K562 (cell line): ENCODE measurements at regions not wholly inside any gene's neighbourhood (a gene's known extent, or its start where the extent isn't known, plus 50 kb on each side); places are given as distances from the start of the nearest gene placed in this dataset.

Experiments
- ATAC-seq: fragments of 200-7000 bp; cut with Tn5 transposase; 3 replicates; pipeline ENCODE4 v1.9.1; 2020; ENCODE audit warnings: moderate library complexity
- BruUV-seq: library from RNA; stranded (reverse); fragments of 400-500 nt; replicated peaks from 2 replicates; lab custom pipeline; 2021; lab: Mats Ljungman, UMichigan
- CTCF ChIA-PET: fragments of 300-600 bp; formaldehyde crosslinking; extraction: SDS; loops from one replicate; lab custom pipeline; 2021; ENCODE audit warnings: low intra/inter-chr PET ratio; lab: Yijun Ruan, JAX
- POLR2A ChIA-PET: fragments of 300-600, 350-650 bp; sonication (Branson Sonifier 250); formaldehyde crosslinking; extraction: SDS; loops from one replicate; lab custom pipeline; 2021; ENCODE audit warnings: antibody characterized with exemption, inconsistent platforms; lab: Yijun Ruan, JAX
- DNase-seq, 4 experiments: peaks; one replicate each; pipeline versions ENCODE4 v3.0.0 to v3.0.0-alpha.2; 2011 to 2018; ENCODE audit warnings: low spot score in 3 of 4, mixed read lengths in 3 of 4; ENCODE audit errors: extremely low read depth in 1 of 4
- FAIRE-seq: peaks from 2 replicates; lab custom pipeline; 2011; peaks lifted over from hg19 to GRCh38; lab: Jason Lieb, UNC
- H2AFZ ChIP-seq: 2 replicates; pipeline ENCODE4 v1.6.0; 2011; ENCODE audit warnings: low read depth, low read length, control low read depth, inconsistent platforms
- H3K27ac ChIP-seq: fragments of 200-600 bp; 3 replicates; pipeline ENCODE4 v1.8.0; 2011; ENCODE audit warnings: low read depth, mild to moderate bottlenecking, control low read depth, inconsistent platforms, low read length, moderate library complexity, mixed read lengths; ENCODE audit errors: extremely low read depth
- H3K27me3 ChIP-seq, 2 experiments: fragments of 300-600 bp in 1 of 2; 2 replicates in 1 of 2; 3 replicates in 1 of 2; pipeline versions ENCODE4 v1.6.0 to v1.8.0; 2011; ENCODE audit warnings: inconsistent platforms in 2 of 2, low read length in 2 of 2, mild to moderate bottlenecking in 1 of 2, mixed read lengths in 1 of 2, moderate library complexity in 1 of 2; ENCODE audit not compliant: control insufficient read depth in 2 of 2, insufficient read depth in 2 of 2
- H3K36me3 ChIP-seq: fragments of 300-600 bp; 3 replicates; pipeline ENCODE4 v1.8.0; 2011; ENCODE audit warnings: mild to moderate bottlenecking, low read length, inconsistent platforms; ENCODE audit not compliant: control insufficient read depth, insufficient read depth
- H3K4me1 ChIP-seq, 2 experiments: fragments of 200-600 bp in 1 of 2; replicated peaks in 1 of 2; 2 replicates in 1 of 2; 3 replicates in 1 of 2; pipeline versions ENCODE4 v1.5.1 to v1.8.0; 2011; ENCODE audit warnings: inconsistent platforms in 2 of 2, low read length in 2 of 2, mild to moderate bottlenecking in 1 of 2, mixed read lengths in 1 of 2, moderate library complexity in 1 of 2; ENCODE audit not compliant: control insufficient read depth in 2 of 2, insufficient read depth in 2 of 2
- H3K4me2 ChIP-seq: 2 replicates; pipeline ENCODE4 v1.6.1; 2011; ENCODE audit warnings: low read length, control low read depth, inconsistent platforms, mixed read lengths; ENCODE audit not compliant: insufficient read depth
- H3K4me3 ChIP-seq: fragments of 200-600 bp; sonication (generic), shearing (Covaris generic); 2 replicates; pipeline ENCODE4 v1.5.1; 2016; ENCODE audit warnings: control low read depth, inconsistent platforms
- H3K79me2 ChIP-seq: fragments of 200-600 bp; 3 replicates; pipeline ENCODE4 v1.8.0; 2011; ENCODE audit warnings: low read length, inconsistent platforms; ENCODE audit not compliant: control insufficient read depth, insufficient read depth
- H3K9ac ChIP-seq, 2 experiments: 2 replicates each; pipeline versions ENCODE4 v1.6.0 to v1.6.1; 2011; ENCODE audit warnings: low read depth in 2 of 2, low read length in 2 of 2, control low read depth in 1 of 2, inconsistent platforms in 1 of 2, mild to moderate bottlenecking in 1 of 2, mixed read lengths in 1 of 2; ENCODE audit not compliant: insufficient read depth in 1 of 2
- H3K9me1 ChIP-seq: one replicate; pipeline ENCODE4 v1.6.0; 2011; ENCODE audit warnings: inconsistent platforms, mild to moderate bottlenecking, low read length, moderate library complexity; ENCODE audit not compliant: control insufficient read depth, insufficient read depth
- H3K9me3 ChIP-seq: replicated peaks from 2 replicates; pipeline ENCODE4 v1.5.1; 2011; ENCODE audit warnings: low read depth, low read length, inconsistent platforms; ENCODE audit not compliant: control insufficient read depth, insufficient read depth
- H4K20me1 ChIP-seq: replicated peaks from 2 replicates; pipeline ENCODE4 v1.6.1; 2011; ENCODE audit warnings: low read length, inconsistent platforms, mixed read lengths; ENCODE audit not compliant: control insufficient read depth, insufficient read depth
- CBFA2T2 ChIP-seq: fragments of 450-650 bp; conservative IDR thresholded peaks from 2 replicates; pipeline ENCODE4 v1.6.1; 2017; ENCODE audit warnings: mild to moderate bottlenecking
- CXXC5 ChIP-seq: fragments of 250-450 bp; sonication (Bioruptor Pico); IDR thresholded peaks from 2 replicates; pipeline ENCODE4 v1.8.0; 2022; ENCODE audit warnings: inconsistent platforms, mild to moderate bottlenecking, moderate library complexity
- DNMT1 ChIP-seq: fragments of 450-650 bp; IDR thresholded peaks from 2 replicates; pipeline ENCODE4 v1.6.1; 2016; ENCODE audit warnings: antibody characterized with exemption, mild to moderate bottlenecking
- FOXA1 ChIP-seq: fragments of 450-650 bp; IDR thresholded peaks from 2 replicates; pipeline ENCODE4 v1.6.1; 2016; ENCODE audit warnings: mild to moderate bottlenecking, borderline replicate concordance
- HDGF ChIP-seq: fragments of 450-650 bp; IDR thresholded peaks from 2 replicates; pipeline ENCODE4 v1.6.1; 2016
- NELFE ChIP-seq: IDR thresholded peaks from 2 replicates; pipeline ENCODE4 v1.6.1; 2011; ENCODE audit warnings: mild to moderate bottlenecking; ENCODE audit not compliant: insufficient read depth, insufficient read length
- NRF1 ChIP-seq, 2 experiments: fragments of 450-650 bp; IDR thresholded peaks in 1 of 2; conservative IDR thresholded peaks in 1 of 2; 2 replicates each; pipeline ENCODE4 v1.6.1; 2014; ENCODE audit warnings: mild to moderate bottlenecking in 2 of 2
- PYGO2 ChIP-seq: fragments of 450-650 bp; IDR thresholded peaks from 2 replicates; pipeline ENCODE4 v1.6.1; 2016; ENCODE audit warnings: mild to moderate bottlenecking, missing genetic modification characterization, moderate library complexity, missing compliant biosample characterization
- SREBF2 ChIP-seq: sonication (generic); formaldehyde crosslinking; IDR thresholded peaks from 2 replicates; pipeline ENCODE4 v1.4.0; 2020; ENCODE audit warnings: mild to moderate bottlenecking, missing genetic modification reagents
- TAF9B ChIP-seq: fragments of 450-650 bp; IDR thresholded peaks from 2 replicates; pipeline ENCODE4 v1.6.1; 2018; ENCODE audit warnings: mild to moderate bottlenecking; ENCODE audit not compliant: partially characterized antibody
- TCF7 ChIP-seq: sonication (generic); IDR thresholded peaks from 2 replicates; pipeline ENCODE4 v1.6.1; 2016; ENCODE audit warnings: antibody characterized with exemption, borderline replicate concordance
- ZSCAN32 ChIP-seq: fragments of 450-650 bp; formaldehyde crosslinking; IDR thresholded peaks from 2 replicates; pipeline ENCODE4 v1.4.0; 2020; ENCODE audit warnings: mild to moderate bottlenecking, moderate library complexity
- ZZZ3 ChIP-seq: fragments of 450-650 bp; IDR thresholded peaks from 2 replicates; pipeline ENCODE4 v1.6.1; 2016; ENCODE audit warnings: antibody characterized with exemption, mild to moderate bottlenecking, moderate library complexity
- WGBS: fragments of 100-300 bp; shearing (Covaris generic); methylation state at CpG from one replicate; pipeline ENCODE4 v1.1.6; 2016; ENCODE audit warnings: low coverage, mixed read lengths; ENCODE audit not compliant: insufficient coverage; ENCODE audit errors: missing lambda C conversion rate; 5-methylcytosine and 5-hydroxymethylcytosine counted together
- in situ Hi-C: fragments of 300-500 bp; cut with MboI; formaldehyde crosslinking; loops from 4 replicates; pipeline ENCODE4 v1.15.0; 2018; ENCODE audit warnings: inconsistent platforms, mixed read lengths
- intact Hi-C: fragments of 100-400 bp; cut with micrococcal nuclease; formaldehyde crosslinking; loops from 2 replicates; pipeline ENCODE4 v1.14.2; 2022
- TF ChIP-seq, protein P1 (sequence below): fragments of 250-450 bp; sonication (Bioruptor Pico); IDR thresholded peaks from 2 replicates; pipeline ENCODE4 v1.4.0; 2020; ENCODE audit warnings: borderline replicate concordance
- TF ChIP-seq, protein P2 (sequence below): fragments of 250-450 bp; sonication (Bioruptor Pico); IDR thresholded peaks from 2 replicates; pipeline ENCODE4 v1.6.1; 2021; ENCODE audit warnings: mild to moderate bottlenecking
- TF ChIP-seq, protein P3 (sequence below): sonication (generic); formaldehyde crosslinking; IDR thresholded peaks from 2 replicates; pipeline ENCODE4 v1.9.0; 2022; ENCODE audit warnings: mild to moderate bottlenecking, missing genetic modification reagents

DNA sequence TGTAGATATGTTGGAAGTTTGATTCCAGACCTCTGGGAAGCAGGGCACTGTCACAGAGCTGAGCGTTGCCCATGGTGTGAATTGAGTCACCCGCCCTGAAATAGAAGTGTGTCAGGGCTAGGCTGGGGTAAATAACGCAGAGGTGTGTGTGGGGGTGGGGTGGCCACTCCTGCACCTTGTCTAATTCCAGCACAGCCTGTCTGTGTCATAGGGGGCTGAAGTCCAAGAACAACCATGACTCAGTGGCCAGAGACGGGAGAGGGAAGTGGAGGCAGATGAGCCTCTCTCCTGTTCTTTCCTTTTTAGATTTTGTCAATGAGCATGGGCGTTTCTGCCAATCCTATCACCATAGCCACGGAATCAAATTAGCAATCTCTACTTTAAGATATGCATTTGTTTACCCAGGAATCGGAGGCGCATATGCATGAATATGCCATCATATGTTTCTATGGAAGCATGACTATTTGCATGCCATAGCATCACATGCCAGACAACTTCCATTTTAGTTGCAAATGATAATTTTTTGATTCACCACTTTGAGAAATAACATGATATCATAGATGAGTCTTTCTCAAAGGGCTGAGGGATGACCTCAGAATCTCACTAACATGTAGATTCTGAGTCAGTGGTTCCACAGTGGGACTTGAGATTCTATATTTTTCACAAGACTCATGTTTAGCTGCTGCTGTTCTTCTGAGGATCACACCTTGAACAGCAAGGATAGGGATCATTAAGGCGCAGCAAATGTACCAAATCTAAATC, 852.9 kb downstream of the DCDC2C start:
- FAIRE-seq, result no peak
- Histone ChIP-seq H3K4me1 (no peaks in the 10 kb centered on the region), H3K9me1 (no peaks in the 10 kb centered on the region), H3K4me2 (no peak overlapping the region), H3K27me3 (no peaks in the 10 kb centered on the region), H3K4me3 (no peak overlapping the region), H3K27ac (no peak overlapping the region), H2AFZ (no peak overlapping the region), H3K36me3 (no peaks in the 10 kb centered on the region), H3K9me3 (no peaks in the 10 kb centered on the region; the same call in 1 of the 2 replicates), H3K9ac (no peak overlapping the region), H4K20me1 (no peaks in the 10 kb centered on the region), H3K79me2 (no peaks in the 10 kb centered on the region)
- ChIA-PET CTCF (no interaction called here), POLR2A (interaction anchor here (0.9 kb wide), 1 partner anchor 8 kb away, joined by 3 read pairs; no protein-coding TSS in a partner anchor)
- no TSS peak for BruUV-seq
- intact Hi-C loops (no loop called here), in situ Hi-C loops (no loop called here)
- no peak for ATAC-seq
- WGBS, result 0% methylated on average over 9 of the region's 9 CpGs
- DNase-seq, result no peak
- TF ChIP-seq NELFE, result no peak
- TF ChIP-seq, protein P1, sequence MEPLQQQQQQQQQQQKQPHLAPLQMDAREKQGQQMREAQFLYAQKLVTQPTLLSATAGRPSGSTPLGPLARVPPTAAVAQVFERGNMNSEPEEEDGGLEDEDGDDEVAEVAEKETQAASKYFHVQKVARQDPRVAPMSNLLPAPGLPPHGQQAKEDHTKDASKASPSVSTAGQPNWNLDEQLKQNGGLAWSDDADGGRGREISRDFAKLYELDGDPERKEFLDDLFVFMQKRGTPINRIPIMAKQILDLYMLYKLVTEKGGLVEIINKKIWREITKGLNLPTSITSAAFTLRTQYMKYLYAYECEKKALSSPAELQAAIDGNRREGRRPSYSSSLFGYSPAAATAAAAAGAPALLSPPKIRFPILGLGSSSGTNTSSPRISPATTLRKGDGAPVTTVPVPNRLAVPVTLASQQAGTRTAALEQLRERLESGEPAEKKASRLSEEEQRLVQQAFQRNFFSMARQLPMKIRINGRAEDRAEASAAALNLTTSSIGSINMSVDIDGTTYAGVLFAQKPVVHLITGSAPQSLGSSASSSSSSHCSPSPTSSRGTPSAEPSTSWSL, result no peak
- TF ChIP-seq SREBF2 (CRISPR knock-in tag), result no peak
- TF ChIP-seq, protein P2, sequence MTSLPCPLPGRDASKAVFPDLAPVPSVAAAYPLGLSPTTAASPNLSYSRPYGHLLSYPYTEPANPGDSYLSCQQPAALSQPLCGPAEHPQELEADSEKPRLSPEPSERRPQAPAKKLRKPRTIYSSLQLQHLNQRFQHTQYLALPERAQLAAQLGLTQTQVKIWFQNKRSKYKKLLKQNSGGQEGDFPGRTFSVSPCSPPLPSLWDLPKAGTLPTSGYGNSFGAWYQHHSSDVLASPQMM, result no peak
- no peak for TF ChIP-seq HDGF
- TF ChIP-seq DNMT1, result no peak
- no peak for TF ChIP-seq FOXA1
- no peak for TF ChIP-seq CBFA2T2
- TF ChIP-seq, protein P3, sequence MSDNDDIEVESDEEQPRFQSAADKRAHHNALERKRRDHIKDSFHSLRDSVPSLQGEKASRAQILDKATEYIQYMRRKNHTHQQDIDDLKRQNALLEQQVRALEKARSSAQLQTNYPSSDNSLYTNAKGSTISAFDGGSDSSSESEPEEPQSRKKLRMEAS (CRISPR knock-in tag), result no peak
- TF ChIP-seq NRF1 (conservative IDR thresholded peaks at IDR 0.05 in 1 of 2, IDR thresholded peaks at IDR 0.05 in 1 of 2), result no peak
- no peak for TF ChIP-seq ZZZ3
- TF ChIP-seq CXXC5 (CRISPR knock-in tag), result no peak
- no peak for TF ChIP-seq TAF9B
- no peak for TF ChIP-seq PYGO2 (tag)
- TF ChIP-seq TCF7, result no peak
- TF ChIP-seq ZSCAN32, result no peak
